DND-41 (cell line): ENCODE measurements at regions not wholly inside any gene's neighbourhood (a gene's known extent, or its start where the extent isn't known, plus 50 kb on each side); places are given as distances from the start of the nearest gene placed in this dataset.

Experiments
- ATAC-seq: fragments of 200-7000 bp; cut with Tn5 transposase; 3 replicates; pipeline ENCODE4 v1.9.1; 2021; ENCODE audit warnings: low read depth; ENCODE audit not compliant: insufficient read depth
- DNase-seq: peaks from one replicate; pipeline ENCODE4 v3.0.0-alpha.2; 2020
- H2AFZ ChIP-seq: 2 replicates; pipeline ENCODE4 v1.6.0; 2012; ENCODE audit warnings: low read depth, low read length
- H3K27ac ChIP-seq: 2 replicates; pipeline ENCODE4 v1.5.1; 2012; ENCODE audit warnings: low read length, inconsistent platforms
- H3K27me3 ChIP-seq: fragments of 200-600 bp; sonication (generic); 2 replicates; pipeline ENCODE4 v1.6.0; 2012; ENCODE audit warnings: low read length, mild to moderate bottlenecking, inconsistent platforms; ENCODE audit not compliant: insufficient read depth, poor library complexity
- H3K36me3 ChIP-seq: 2 replicates; pipeline ENCODE4 v1.5.1; 2012; ENCODE audit warnings: low read length, inconsistent platforms; ENCODE audit not compliant: insufficient read depth
- H3K4me1 ChIP-seq: 2 replicates; pipeline ENCODE4 v1.5.1; 2012; ENCODE audit warnings: mild to moderate bottlenecking, low read length; ENCODE audit not compliant: insufficient read depth
- H3K4me2 ChIP-seq: 2 replicates; pipeline ENCODE4 v1.6.0; 2012; ENCODE audit warnings: mild to moderate bottlenecking, moderate library complexity, low read length, inconsistent platforms; ENCODE audit not compliant: insufficient read depth
- H3K4me3 ChIP-seq, 2 experiments: fragments of 200-600 bp in 1 of 2; shearing (Covaris generic) in 1 of 2; 2 replicates each; pipeline ENCODE4 v1.5.1; 2012 to 2016; ENCODE audit warnings: inconsistent platforms in 2 of 2, low read length in 2 of 2, mild to moderate bottlenecking in 2 of 2, low read depth in 1 of 2, moderate library complexity in 1 of 2
- H3K79me2 ChIP-seq: 2 replicates; pipeline ENCODE4 v1.6.0; 2012; ENCODE audit warnings: low read length, inconsistent platforms; ENCODE audit not compliant: insufficient read depth
- H3K9ac ChIP-seq: 2 replicates; pipeline ENCODE4 v1.6.0; 2012; ENCODE audit warnings: low read depth, mild to moderate bottlenecking, inconsistent platforms, low read length, moderate library complexity
- H3K9me3 ChIP-seq: 2 replicates; pipeline ENCODE4 v1.5.1; 2012; ENCODE audit warnings: low read length, moderate library complexity, mild to moderate bottlenecking, inconsistent platforms; ENCODE audit not compliant: insufficient read depth, severe bottlenecking
- H4K20me1 ChIP-seq: 2 replicates; pipeline ENCODE4 v1.6.0; 2012; ENCODE audit warnings: low read length; ENCODE audit not compliant: insufficient read depth
- EZH2 ChIP-seq: IDR thresholded peaks from 3 replicates; pipeline ENCODE4 v1.6.1; 2012; ENCODE audit warnings: borderline replicate concordance, low read depth, mild to moderate bottlenecking, moderate library complexity, low read length, inconsistent platforms; ENCODE audit not compliant: severe bottlenecking
- TF ChIP-seq, protein P1 (sequence below): IDR thresholded peaks from 2 replicates; pipeline ENCODE4 v1.5.1; 2012; ENCODE audit warnings: borderline replicate concordance, low read length, moderate library complexity, mild to moderate bottlenecking; ENCODE audit not compliant: poor library complexity, severe bottlenecking; ENCODE audit errors: extremely low read depth

DNA sequence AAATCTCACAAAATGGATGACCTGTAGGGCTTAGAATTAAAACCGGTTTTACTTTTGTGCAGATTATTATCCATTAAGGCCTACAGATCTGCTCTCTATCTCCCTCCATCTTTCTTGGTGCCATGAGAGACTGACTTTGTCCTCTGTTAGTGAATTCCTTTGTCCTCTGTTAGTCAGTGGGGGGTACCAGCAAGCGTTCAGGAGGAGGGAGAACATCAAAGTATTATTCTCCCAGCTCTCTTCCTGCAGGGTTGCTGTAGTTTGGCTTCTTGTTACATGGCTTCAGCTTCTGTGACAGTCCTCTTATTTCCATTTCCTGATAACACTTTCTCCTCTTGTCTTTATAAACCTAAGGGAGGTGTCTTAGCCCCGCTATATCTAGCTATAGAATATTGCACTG lies 850.5 kb upstream of the SEMA6A start:
- Histone ChIP-seq H3K9ac (no peak overlapping the region), H3K27ac (no peak overlapping the region), H3K79me2 (no peaks in the 10 kb centered on the region), H3K36me3 (no peaks in the 10 kb centered on the region), H3K4me1 (no peaks in the 10 kb centered on the region), H3K27me3 (no peaks in the 10 kb centered on the region), H3K4me2 (no peak overlapping the region), H3K9me3 (no peaks in the 10 kb centered on the region), H2AFZ (no peak overlapping the region), H3K4me3 (no peak overlapping the region), H4K20me1 (no peaks in the 10 kb centered on the region)
- ATAC-seq (no peak), DNase-seq (no peak)
- TF ChIP-seq, protein P1, sequence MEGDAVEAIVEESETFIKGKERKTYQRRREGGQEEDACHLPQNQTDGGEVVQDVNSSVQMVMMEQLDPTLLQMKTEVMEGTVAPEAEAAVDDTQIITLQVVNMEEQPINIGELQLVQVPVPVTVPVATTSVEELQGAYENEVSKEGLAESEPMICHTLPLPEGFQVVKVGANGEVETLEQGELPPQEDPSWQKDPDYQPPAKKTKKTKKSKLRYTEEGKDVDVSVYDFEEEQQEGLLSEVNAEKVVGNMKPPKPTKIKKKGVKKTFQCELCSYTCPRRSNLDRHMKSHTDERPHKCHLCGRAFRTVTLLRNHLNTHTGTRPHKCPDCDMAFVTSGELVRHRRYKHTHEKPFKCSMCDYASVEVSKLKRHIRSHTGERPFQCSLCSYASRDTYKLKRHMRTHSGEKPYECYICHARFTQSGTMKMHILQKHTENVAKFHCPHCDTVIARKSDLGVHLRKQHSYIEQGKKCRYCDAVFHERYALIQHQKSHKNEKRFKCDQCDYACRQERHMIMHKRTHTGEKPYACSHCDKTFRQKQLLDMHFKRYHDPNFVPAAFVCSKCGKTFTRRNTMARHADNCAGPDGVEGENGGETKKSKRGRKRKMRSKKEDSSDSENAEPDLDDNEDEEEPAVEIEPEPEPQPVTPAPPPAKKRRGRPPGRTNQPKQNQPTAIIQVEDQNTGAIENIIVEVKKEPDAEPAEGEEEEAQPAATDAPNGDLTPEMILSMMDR, result no peak
- no peak for TF ChIP-seq EZH2

DNA sequence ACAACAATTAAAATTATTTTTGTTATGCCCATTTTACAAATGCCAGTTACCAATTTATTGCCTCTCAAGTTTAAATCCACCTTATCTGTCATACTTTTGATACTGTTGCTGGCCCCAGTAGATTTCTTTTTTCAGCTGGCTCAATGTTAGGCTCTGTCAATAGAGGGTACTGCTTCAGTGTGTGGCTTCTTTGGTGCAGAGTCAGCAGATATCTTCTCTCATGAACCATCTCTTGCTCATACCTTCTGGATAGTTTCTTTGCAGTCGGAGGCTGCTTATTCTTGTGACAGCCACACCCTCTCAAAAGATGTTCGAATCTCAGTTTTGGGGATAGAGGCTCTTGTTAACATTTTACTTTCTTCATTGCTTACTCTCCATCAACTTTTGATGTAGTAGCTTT lies 849.9 kb upstream of the SEMA6A start:
- Histone ChIP-seq H3K4me3 (no peak overlapping the region), H3K79me2 (no peaks in the 10 kb centered on the region), H3K9me3 (no peaks in the 10 kb centered on the region), H3K27me3 (no peaks in the 10 kb centered on the region), H3K4me2 (no peak overlapping the region), H3K36me3 (no peaks in the 10 kb centered on the region), H4K20me1 (no peaks in the 10 kb centered on the region), H2AFZ (no peak overlapping the region), H3K9ac (no peak overlapping the region), H3K4me1 (no peaks in the 10 kb centered on the region), H3K27ac (no peak overlapping the region)
- no peak for DNase-seq
- ATAC-seq, result no peak
- TF ChIP-seq EZH2, result no peak
- TF ChIP-seq, protein P1, result no peak

DNA sequence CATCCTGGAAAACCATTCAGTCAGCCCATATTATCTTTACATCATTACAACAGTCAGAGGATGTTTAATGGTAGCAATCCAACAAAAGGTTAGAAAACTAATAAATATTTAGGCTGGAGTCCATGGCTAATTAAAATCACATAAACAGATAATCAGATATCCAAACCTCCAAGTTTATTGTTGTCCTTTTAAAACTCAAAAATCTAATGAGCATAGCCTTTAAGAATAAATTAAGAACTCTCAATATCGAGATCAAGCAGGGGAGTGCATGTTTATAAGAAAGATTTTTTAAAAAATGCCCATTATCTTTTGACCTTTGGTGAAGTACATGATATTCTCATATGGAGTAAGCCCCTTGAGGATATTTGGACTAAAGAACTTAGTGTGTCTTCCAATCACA lies 842.9 kb upstream of the SEMA6A start:
- H3K4me2 ChIP-seq, result no peak overlapping the region
- H2AFZ ChIP-seq, result no peak overlapping the region
- no peak for TF ChIP-seq EZH2
- TF ChIP-seq, protein P1, result no peak
- H4K20me1 ChIP-seq, result no peaks in the 10 kb centered on the region
- H3K36me3 ChIP-seq, result no peaks in the 10 kb centered on the region
- no peak overlapping the region for H3K4me3 ChIP-seq
- ATAC-seq (no peak), DNase-seq (no peak)
- H3K79me2 ChIP-seq, result no peaks in the 10 kb centered on the region
- H3K27me3 ChIP-seq, result no peaks in the 10 kb centered on the region
- no peaks in the 10 kb centered on the region for H3K4me1 ChIP-seq
- no peak overlapping the region for H3K27ac ChIP-seq
- H3K9me3 ChIP-seq, result no peaks in the 10 kb centered on the region
- no peak overlapping the region for H3K9ac ChIP-seq

DNA sequence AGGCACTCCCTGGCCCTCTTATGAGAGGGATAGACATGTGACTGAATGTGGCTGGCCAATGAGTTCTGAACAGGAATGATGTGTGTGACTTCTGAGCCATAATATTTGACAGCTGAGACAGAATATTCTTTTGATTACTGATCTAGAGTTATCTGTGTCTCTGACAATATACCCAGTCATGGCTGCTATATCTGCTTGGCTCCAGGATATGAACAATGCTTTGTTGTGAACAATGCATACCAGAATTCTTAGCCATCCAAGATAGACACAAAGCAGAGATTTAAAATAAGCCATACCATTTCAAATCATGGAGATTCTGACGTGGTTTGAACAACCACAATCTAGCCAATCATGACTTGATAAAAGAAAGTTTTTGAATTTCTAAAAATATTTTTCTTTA lies 840.3 kb upstream of the SEMA6A start:
- Histone ChIP-seq H3K4me2 (no peak overlapping the region), H3K27me3 (no peaks in the 10 kb centered on the region), H3K9ac (no peak overlapping the region), H4K20me1 (no peaks in the 10 kb centered on the region), H3K4me1 (no peaks in the 10 kb centered on the region), H3K36me3 (no peaks in the 10 kb centered on the region), H2AFZ (no peak overlapping the region), H3K4me3 (no peak overlapping the region), H3K27ac (no peak overlapping the region), H3K9me3 (no peaks in the 10 kb centered on the region), H3K79me2 (no peaks in the 10 kb centered on the region)
- no peak for TF ChIP-seq EZH2
- TF ChIP-seq, protein P1, result no peak
- ATAC-seq (no peak), DNase-seq (no peak)
